Large intestine (tissue), 3 donors: ENCODE measurements at regions not wholly inside any gene's neighbourhood (a gene's known extent, or its start where the extent isn't known, plus 50 kb on each side); places are given as distances from the start of the nearest gene placed in this dataset.

Experiments
- DNase-seq, 2 donors: peaks; one replicate each; pipeline versions ENCODE4 v3.0.0 to v3.0.0-alpha.2; 2013
- H3K27ac ChIP-seq: one replicate; pipeline ENCODE4 v1.5.1; 2013; ENCODE audit warnings: low read length
- H3K27me3 ChIP-seq: 2 replicates; pipeline ENCODE4 v1.6.1; 2013; ENCODE audit warnings: low read length; ENCODE audit not compliant: control insufficient read depth, insufficient read depth
- H3K36me3 ChIP-seq: 2 replicates; pipeline ENCODE4 v1.6.1; 2013; ENCODE audit warnings: low read length; ENCODE audit not compliant: control insufficient read depth, insufficient read depth
- H3K4me1 ChIP-seq: one replicate; pipeline ENCODE4 v1.6.1; 2013; ENCODE audit warnings: low read length; ENCODE audit not compliant: control insufficient read depth, insufficient read depth
- H3K4me3 ChIP-seq: one replicate; pipeline ENCODE4 v1.5.1; 2013; ENCODE audit warnings: low read length
- H3K9me3 ChIP-seq: one replicate; pipeline ENCODE4 v1.6.1; 2013; ENCODE audit warnings: mild to moderate bottlenecking, low read depth, low read length, moderate library complexity; ENCODE audit not compliant: control insufficient read depth
- WGBS: methylation state at CpG from one replicate; pipeline ENCODE4 v1.1.5; 2013; ENCODE audit warnings: low lambda C conversion rate; ENCODE audit not compliant: insufficient coverage; 5-methylcytosine and 5-hydroxymethylcytosine counted together

DNA sequence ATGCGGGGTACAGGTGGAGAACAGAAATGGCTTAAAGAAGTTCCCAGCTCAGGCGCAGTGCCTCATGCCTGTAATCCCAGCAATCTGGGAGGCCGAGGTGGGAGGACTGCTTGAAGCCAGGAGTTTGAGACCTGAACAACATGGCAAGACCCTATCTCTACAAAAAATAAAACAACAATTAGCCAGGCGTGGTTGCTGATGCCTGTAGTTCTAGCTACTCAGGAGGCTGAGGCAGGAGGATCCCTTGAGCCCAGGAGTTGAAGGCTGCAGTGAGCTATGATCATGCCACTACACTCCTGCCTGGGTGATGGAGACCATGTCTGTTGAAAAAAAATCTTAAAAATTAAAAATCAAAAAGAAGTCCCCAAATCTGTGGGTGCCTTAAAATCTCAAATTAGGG, 228.3 kb upstream of the WSB1 start:
- H3K27me3 ChIP-seq: no peaks in the 10 kb centered on the region
- H3K9me3 ChIP-seq: no peaks in the 10 kb centered on the region
- no peak overlapping the region for H3K4me3 ChIP-seq
- H3K27ac ChIP-seq: no peak overlapping the region
- no peaks in the 10 kb centered on the region for H3K4me1 ChIP-seq
- no CpG with 5 or more reads among the region's 4 CpGs for WGBS
- H3K36me3 ChIP-seq: no peaks in the 10 kb centered on the region
- no peak for DNase-seq

DNA sequence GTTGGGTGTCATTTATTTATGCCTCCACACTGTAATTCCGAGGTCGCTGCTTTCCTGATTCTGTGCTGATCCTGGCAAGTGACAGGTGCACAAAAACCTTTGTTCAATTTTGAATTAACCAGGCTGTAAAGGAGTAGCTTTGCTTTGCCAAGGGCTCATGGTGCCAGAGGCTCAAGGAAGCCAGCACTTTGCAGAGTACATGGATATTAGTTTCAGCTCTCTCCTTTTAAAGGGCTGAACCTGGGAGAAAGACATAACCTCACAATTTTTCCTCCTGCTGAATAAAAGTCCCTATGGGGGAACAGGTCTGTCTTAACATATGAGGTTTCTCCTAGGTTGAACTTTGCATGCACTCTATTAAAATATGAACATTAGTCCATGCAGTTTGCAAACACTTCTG, 227.6 kb upstream of the WSB1 start:
- no peak for DNase-seq
- no peaks in the 10 kb centered on the region for H3K27me3 ChIP-seq
- WGBS: no CpG with 5 or more reads among the region's 2 CpGs
- no peaks in the 10 kb centered on the region for H3K36me3 ChIP-seq
- no peaks in the 10 kb centered on the region for H3K9me3 ChIP-seq
- no peak overlapping the region for H3K27ac ChIP-seq
- H3K4me3 ChIP-seq: no peak overlapping the region
- H3K4me1 ChIP-seq: no peaks in the 10 kb centered on the region

DNA sequence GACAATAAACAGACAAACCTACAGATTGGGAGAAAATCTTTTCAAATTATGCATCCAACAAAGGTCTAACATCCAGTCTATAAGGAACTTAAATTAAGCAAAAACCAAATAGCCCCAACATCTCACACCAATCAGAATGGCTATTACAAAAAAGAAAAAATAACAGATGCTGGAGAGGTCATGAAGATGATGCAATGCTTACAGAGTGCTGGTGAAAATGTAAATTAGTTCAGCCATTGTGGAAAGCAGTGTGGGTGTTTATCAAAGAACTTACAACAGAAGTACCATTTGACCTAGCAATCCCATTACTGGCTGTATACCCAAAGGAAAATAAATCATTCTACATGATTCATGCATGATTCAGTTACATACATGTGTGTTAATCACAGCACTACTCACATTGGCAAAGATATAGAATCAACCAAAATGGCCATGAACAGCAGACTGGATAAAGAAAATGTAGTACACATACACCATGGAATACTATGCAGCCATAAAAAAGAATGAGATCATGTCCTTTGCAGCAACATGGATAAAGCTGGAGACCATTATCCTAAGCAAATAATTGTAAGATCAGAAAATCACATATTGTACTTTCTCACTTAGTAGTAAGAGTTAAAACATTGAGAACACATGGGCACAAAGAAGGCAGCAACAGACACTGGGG, 223.9 kb upstream of the WSB1 start:
- no peak overlapping the region for H3K27ac ChIP-seq
- no peak overlapping the region for H3K4me3 ChIP-seq
- no peaks in the 10 kb centered on the region for H3K4me1 ChIP-seq
- no peaks in the 10 kb centered on the region for H3K27me3 ChIP-seq
- DNase-seq: no peak
- H3K36me3 ChIP-seq: no peaks in the 10 kb centered on the region
- no peaks in the 10 kb centered on the region for H3K9me3 ChIP-seq

DNA sequence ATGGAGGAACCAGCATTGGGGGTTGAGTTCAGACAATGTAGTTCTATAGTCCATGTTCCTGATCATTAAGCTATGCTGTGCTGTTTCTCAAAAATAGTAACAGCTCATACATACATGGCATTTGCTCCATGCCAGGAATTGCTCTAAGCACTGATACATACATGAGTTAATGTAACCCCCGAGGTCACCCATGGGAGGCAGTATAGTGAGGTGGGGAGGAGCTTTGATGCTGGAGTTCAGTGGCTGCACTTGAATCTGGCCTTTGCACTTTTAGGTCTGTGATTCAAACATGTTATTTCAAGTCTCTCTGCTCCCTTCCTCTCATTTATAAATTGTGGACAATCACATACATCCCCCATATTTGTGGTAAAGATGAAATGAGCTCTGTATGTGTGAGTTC, 223.1 kb upstream of the WSB1 start:
- whole genome bisulfite sequencing: no CpG with 5 or more reads among the region's 1 CpG
- H3K27me3 ChIP-seq: no peaks in the 10 kb centered on the region
- H3K27ac ChIP-seq: no peak overlapping the region
- H3K36me3 ChIP-seq: no peaks in the 10 kb centered on the region
- DNase-seq: no peak
- H3K4me3 ChIP-seq: no peak overlapping the region
- H3K9me3 ChIP-seq: no peaks in the 10 kb centered on the region
- H3K4me1 ChIP-seq: no peaks in the 10 kb centered on the region

DNA sequence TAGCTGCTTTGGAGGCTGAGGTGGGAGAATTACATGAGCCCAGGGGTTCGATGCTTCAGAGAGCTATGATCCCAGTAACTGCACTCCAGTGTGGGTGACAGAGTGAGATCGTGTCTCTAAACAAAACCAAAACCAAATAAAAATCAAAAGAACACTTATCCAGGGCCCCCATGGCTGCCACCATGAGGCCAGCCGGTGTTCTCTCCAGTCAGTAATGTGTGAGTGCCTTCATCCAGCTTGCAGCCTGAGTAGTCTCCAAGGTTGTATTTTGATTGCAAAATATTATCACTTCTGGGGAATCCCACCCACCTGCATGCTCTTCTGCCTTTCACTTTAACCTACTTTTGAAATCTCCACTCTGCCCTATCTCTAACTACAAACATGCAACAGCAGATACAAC, 221.0 kb upstream of the WSB1 start:
- DNase-seq: no peak
- Histone ChIP-seq H3K27me3 (no peaks in the 10 kb centered on the region), H3K27ac (no peak overlapping the region), H3K9me3 (no peaks in the 10 kb centered on the region), H3K36me3 (no peaks in the 10 kb centered on the region), H3K4me3 (no peak overlapping the region), H3K4me1 (no peaks in the 10 kb centered on the region)
- WGBS: no CpG with 5 or more reads among the region's 3 CpGs

DNA sequence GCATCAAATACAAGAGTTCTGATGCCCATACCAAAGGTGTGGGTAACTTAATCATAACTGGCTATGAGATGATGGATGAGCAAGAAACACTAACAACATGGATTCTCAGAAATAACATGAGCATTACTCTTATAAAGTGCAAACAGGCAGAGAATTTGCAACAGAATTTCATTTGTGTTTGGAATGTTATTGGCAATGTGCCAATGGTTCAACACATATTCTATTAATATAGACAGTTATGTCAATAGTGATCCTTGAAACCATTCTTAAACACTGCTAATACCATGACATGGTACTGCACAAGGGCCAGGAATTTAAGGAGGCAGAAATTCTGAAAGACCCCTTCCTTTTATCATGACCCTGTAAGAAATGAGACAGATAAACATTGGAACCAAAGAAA, 217.1 kb upstream of the WSB1 start:
- DNase-seq: no peak
- H3K27ac ChIP-seq: no peak overlapping the region
- H3K9me3 ChIP-seq: peaks cover 3% of the 10 kb centered on the region
- H3K27me3 ChIP-seq: no peaks in the 10 kb centered on the region
- no peak overlapping the region for H3K4me3 ChIP-seq
- H3K36me3 ChIP-seq: no peaks in the 10 kb centered on the region
- no peaks in the 10 kb centered on the region for H3K4me1 ChIP-seq

DNA sequence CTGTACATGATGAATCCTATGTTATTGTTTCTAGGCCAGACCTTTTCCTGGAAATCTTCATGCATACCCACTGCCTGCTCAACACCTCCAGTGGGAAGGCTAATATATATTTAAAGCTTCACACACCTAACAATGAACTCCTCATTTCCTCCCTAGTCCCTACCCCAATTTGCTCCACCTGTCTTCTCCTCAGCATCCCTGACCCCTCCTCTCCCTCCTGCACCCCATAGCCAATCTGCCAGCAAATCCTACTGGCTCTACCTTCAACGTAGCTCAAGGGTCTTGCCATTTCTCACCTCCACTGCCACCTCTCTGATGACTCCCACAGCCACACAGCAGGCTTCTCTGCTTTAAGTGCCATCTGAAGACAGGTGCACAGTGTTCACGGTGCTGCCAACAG, 215.6 kb upstream of the WSB1 start:
- no peak for DNase-seq
- H3K9me3 ChIP-seq: peaks cover 3% of the 10 kb centered on the region
- no peak overlapping the region for H3K27ac ChIP-seq
- no peak overlapping the region for H3K4me3 ChIP-seq
- H3K4me1 ChIP-seq: no peaks in the 10 kb centered on the region
- no peaks in the 10 kb centered on the region for H3K36me3 ChIP-seq
- no CpG with 5 or more reads among the region's 2 CpGs for WGBS
- H3K27me3 ChIP-seq: no peaks in the 10 kb centered on the region

DNA sequence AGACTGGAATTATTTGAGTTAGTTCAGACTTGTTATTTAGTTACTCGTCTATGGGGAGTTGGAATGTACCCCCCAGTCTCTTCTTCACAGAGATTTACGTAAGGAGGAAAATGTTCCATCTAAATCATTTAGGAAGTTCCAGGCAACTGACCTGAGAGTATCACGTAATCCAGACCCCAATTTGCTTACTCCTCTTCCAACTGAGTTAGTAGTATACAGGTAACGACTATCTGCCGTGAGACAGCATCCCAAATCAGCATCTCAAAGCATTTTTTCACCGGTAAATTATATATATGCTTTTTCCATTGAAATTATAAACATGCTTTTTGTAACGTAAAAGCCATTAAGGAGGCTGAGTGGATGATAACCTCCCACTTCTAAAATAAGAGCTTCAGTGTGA, 214.3 kb upstream of the WSB1 start:
- 80% methylated on average over 1 of the region's 7 CpGs for WGBS
- peaks cover 10% of the 10 kb centered on the region for H3K9me3 ChIP-seq
- no peaks in the 10 kb centered on the region for H3K4me1 ChIP-seq
- H3K27ac ChIP-seq: no peak overlapping the region
- DNase-seq: no peak
- H3K36me3 ChIP-seq: no peaks in the 10 kb centered on the region
- no peaks in the 10 kb centered on the region for H3K27me3 ChIP-seq
- no peak overlapping the region for H3K4me3 ChIP-seq

DNA sequence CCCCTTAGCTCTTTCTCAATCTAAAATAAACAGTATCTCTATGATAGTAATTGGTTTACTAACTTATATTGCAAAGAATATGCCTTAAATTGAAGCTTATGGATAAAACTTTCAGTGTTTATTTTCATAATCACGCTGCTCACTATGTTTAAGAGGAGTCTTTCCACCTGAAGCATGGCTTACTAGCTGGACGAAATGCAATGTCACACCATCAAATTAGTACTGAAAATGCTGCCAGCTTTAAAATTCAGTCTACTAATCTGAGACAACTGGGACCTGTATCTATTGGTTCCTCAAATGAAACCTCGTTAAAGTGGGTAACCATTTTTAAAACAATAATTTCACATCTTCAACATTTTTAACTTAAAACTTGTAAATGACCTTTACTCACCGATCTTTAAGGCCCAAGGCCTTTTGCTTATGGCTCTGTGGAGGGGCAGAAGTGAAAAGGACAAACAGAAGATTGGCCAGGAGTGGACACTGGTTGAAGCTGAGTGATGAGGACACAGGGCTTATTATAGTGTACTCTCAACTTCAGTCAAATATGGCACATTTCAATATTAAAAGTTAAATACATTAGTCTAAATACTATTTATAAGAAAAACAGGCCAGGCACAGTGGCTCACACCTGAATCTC, 212.8 kb upstream of the WSB1 start:
- WGBS: no CpG with 5 or more reads among the region's 4 CpGs
- Histone ChIP-seq H3K27ac (no peak overlapping the region), H3K4me3 (no peak overlapping the region), H3K27me3 (no peaks in the 10 kb centered on the region), H3K4me1 (no peaks in the 10 kb centered on the region), H3K36me3 (no peaks in the 10 kb centered on the region), H3K9me3 (peaks cover 10% of the 10 kb centered on the region)
- no peak for DNase-seq

DNA sequence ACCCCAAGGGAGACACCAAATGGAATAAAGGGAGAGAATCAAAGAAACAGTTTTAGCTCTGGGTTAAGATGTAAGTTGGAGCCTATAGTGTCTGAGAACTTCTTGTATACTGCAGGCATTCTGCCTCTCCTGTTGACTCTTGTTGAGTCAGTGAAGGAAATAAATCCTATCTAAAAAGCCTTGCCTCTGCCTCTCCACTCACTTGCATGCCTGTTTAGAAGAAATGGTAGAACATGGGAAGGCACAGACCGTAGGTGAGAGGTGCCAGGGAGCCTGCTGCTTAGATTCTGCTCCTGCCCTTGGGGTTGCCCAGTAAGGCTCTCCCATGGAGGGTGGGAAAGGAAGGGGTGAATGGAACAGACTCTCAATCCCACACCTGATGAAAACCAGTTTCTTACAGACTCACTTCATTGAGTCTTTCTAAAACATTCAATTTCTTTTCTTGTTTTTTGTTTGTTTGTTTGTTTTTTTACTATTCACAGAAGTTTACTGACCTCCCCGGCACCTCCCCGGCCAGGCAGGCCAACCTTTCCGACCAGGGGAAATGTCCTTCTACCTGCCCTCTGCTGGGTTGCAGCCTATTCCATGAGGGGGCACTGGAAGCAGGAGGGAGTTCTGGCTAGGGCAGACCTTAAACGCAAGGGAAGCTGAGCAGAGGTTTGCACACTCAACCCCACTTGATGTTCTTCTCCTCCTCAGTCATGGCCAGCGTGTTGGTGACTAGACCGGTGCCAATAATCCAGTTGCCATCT, 211.7 kb upstream of the WSB1 start:
- H3K4me3 ChIP-seq: no peak overlapping the region
- H3K36me3 ChIP-seq: no peaks in the 10 kb centered on the region
- peaks cover 10% of the 10 kb centered on the region for H3K9me3 ChIP-seq
- no peaks in the 10 kb centered on the region for H3K4me1 ChIP-seq
- H3K27ac ChIP-seq: no peak overlapping the region
- WGBS: 81% methylated on average over 3 of the region's 7 CpGs
- no peak for DNase-seq
- no peaks in the 10 kb centered on the region for H3K27me3 ChIP-seq

DNA sequence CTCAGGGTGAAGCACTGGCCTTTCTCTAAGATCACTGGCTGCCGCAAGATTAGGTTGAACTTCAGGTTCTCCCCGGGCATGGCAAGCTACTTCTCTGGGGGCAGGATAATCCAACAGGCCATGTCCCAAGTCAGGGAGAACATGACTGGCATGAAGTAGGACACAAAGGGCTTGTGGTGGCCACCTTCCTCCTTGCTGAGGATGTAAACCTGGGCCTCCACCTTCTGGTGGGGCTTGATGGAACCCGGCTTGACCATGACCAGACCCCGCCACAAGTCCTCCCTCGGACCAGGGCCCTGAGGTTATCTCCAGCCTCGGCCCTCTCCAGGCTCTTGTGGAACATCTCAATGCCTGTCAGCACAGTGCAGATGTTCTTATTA, 211.1 kb upstream of the WSB1 start:
- Histone ChIP-seq H3K27ac (no peak overlapping the region), H3K27me3 (no peaks in the 10 kb centered on the region), H3K4me3 (no peak overlapping the region), H3K9me3 (peaks cover 10% of the 10 kb centered on the region), H3K36me3 (no peaks in the 10 kb centered on the region), H3K4me1 (no peaks in the 10 kb centered on the region)
- no CpG with 5 or more reads among the region's 6 CpGs for WGBS
- no peak for DNase-seq
